ENCODE measurements at regions not wholly inside any gene's neighbourhood (a gene's known extent, or its start where the extent isn't known, plus 50 kb on each side); places are given as distances from the start of the nearest gene placed in this dataset.
A peak's percentile ranks its signal among the peaks of the same experiment; 100 is the strongest.

DNA sequence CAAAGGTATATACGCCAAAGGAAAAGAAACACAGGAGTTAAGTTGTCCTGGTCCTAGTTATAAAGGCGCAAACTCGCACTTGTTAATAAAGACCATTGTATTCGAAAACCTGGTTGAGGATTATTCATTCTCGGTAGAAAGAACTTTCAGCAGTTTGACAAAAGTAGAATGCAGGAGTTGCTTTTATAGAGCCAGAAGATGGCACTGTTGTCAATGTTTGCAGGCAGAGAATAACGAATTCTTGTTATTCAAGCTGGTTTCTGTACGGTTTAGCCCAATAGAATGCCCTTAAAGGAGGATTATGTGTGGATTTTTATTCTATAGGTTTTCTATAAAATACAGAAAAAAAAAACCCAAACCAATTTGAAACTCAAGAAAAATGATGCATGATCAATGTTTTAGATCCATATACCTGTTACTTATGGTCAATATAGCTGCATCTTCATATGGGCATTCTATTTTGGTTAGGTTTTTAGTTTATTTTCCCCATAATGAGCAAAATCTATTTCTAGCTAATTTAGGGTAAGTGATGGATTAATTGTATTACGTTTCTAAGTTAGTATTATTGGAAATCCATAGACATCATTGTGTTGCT is 510.3 kb downstream of the PLCL1 start:
- H3K27me3 Mint-ChIP-seq (ENCODE audit: unreplicated experiment), result peaks cover 53% of the 10 kb centered on the region
- H3K4me3 Mint-ChIP-seq (ENCODE audit: unreplicated experiment), result no peak overlapping the region
- TF ChIP-seq, protein P1, sequence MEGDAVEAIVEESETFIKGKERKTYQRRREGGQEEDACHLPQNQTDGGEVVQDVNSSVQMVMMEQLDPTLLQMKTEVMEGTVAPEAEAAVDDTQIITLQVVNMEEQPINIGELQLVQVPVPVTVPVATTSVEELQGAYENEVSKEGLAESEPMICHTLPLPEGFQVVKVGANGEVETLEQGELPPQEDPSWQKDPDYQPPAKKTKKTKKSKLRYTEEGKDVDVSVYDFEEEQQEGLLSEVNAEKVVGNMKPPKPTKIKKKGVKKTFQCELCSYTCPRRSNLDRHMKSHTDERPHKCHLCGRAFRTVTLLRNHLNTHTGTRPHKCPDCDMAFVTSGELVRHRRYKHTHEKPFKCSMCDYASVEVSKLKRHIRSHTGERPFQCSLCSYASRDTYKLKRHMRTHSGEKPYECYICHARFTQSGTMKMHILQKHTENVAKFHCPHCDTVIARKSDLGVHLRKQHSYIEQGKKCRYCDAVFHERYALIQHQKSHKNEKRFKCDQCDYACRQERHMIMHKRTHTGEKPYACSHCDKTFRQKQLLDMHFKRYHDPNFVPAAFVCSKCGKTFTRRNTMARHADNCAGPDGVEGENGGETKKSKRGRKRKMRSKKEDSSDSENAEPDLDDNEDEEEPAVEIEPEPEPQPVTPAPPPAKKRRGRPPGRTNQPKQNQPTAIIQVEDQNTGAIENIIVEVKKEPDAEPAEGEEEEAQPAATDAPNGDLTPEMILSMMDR (IDR thresholded peaks at IDR 0.05), result peak; percentile 78
- DNase-seq (ENCODE audit: extremely low spot score, unreplicated experiment), result no peak
- no peaks in the 10 kb centered on the region for H3K4me1 Mint-ChIP-seq (ENCODE audit: unreplicated experiment)
- no peak overlapping the region for H3K27ac Mint-ChIP-seq (ENCODE audit: unreplicated experiment)
- no peaks in the 10 kb centered on the region for H3K9me3 Mint-ChIP-seq (ENCODE audit: unreplicated experiment)
- no peaks in the 10 kb centered on the region for H3K36me3 Mint-ChIP-seq (ENCODE audit: unreplicated experiment)

DNA sequence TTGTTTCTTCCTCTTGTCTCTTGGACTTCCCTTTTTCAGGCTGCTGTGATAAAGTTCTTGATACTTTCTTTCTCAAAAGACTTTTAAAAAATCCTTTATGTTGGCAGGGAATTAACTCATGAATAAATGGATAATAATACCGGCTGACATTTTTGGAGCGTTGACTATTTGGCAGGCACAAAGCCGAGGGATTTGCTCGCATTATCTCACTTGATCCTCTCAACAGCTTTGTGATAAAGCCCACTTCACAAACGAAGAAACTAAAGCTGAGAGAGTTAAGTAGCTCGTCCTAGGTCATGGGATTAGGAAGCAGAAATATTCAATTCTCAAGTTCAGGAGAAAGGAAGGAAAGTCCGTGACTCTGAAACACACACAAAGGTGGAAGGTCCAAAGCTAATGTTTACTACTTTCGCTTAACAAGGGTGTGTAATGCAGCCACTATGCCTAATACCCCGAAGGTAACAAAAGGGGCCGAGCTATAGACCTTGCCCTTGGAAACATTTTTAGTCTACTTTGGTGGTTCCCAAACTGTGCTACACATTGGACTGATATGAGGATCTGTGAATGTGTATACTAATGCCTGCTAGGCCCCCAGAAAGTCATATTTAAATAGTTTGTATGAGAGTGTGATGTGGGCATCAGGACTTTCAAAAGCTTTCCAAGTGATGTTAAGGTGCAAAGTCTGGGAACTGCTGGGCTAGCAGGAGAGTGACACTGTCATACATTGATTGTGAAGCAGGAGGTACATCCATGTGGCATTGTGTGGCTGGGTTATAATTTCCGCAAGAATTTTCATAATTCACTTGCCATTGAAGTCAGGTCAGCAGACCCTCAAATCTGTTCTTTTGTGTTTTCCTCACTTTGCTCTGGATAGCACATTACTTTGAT is 508.4 kb downstream of the PLCL1 start:
- Mint-ChIP-seq H3K9me3 (ENCODE audit: unreplicated experiment) (no peaks in the 10 kb centered on the region), H3K4me1 (ENCODE audit: unreplicated experiment) (no peaks in the 10 kb centered on the region), H3K27me3 (ENCODE audit: unreplicated experiment) (peaks cover 45% of the 10 kb centered on the region), H3K4me3 (ENCODE audit: unreplicated experiment) (no peak overlapping the region), H3K36me3 (ENCODE audit: unreplicated experiment) (no peaks in the 10 kb centered on the region), H3K27ac (ENCODE audit: unreplicated experiment) (no peak overlapping the region)
- TF ChIP-seq, protein P1 (IDR thresholded peaks at IDR 0.05), result no peak
- DNase-seq (ENCODE audit: extremely low spot score, unreplicated experiment), result no peak

DNA sequence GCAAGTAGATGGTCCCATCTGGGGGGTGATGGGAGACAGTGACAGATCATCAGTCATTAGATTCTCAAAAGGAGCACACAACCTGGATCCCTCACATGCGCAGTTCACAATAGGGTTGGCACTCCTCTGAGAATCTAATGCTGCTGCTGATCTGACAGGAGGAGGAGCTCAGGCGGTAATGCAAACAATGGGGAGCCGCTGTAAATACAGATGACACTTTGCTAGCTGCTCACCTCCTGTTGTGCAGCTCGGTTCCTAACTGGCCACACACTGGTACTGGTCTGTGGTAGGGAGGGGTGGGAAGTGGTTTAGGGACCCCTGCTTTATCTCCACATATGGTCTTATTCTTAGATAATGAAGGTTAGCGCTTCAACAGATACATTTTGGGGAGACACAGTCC is 506.6 kb downstream of the PLCL1 start:
- no peak overlapping the region for H3K4me3 Mint-ChIP-seq (ENCODE audit: unreplicated experiment)
- DNase-seq (ENCODE audit: extremely low spot score, unreplicated experiment), result no peak
- H3K27ac Mint-ChIP-seq (ENCODE audit: unreplicated experiment), result no peak overlapping the region
- H3K4me1 Mint-ChIP-seq (ENCODE audit: unreplicated experiment), result no peaks in the 10 kb centered on the region
- TF ChIP-seq, protein P1 (IDR thresholded peaks at IDR 0.05), result no peak
- H3K36me3 Mint-ChIP-seq (ENCODE audit: unreplicated experiment), result no peaks in the 10 kb centered on the region
- H3K9me3 Mint-ChIP-seq (ENCODE audit: unreplicated experiment), result no peaks in the 10 kb centered on the region
- H3K27me3 Mint-ChIP-seq (ENCODE audit: unreplicated experiment), result peaks cover 38% of the 10 kb centered on the region

DNA sequence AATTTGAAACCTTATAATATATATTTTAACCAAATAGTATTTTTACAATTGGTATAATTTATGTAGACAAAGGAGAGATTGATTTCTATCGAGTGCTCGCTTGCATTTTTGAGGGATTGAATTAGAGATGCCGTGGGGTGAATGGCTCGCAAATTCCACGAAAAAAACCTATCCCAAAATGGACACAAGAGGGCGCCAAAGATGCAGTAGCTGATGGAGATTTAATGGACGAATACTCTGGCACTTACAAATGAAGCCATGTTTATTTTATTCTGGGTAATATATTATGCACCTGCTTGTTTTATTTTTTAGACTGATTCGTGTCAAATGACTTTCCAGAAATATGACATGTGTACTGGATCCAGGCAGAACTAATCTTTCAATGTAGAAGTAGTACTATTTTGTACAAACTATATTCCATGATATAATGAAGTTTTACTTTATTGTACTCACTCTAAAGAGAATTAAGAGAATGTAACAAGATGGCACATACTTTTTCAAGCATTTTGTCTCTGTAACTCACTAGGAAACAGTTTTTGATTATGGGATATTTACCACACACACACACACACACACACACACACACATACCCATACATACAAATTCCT is 505.4 kb downstream of the PLCL1 start:
- Mint-ChIP-seq H3K4me3 (ENCODE audit: unreplicated experiment) (no peak overlapping the region), H3K9me3 (ENCODE audit: unreplicated experiment) (no peaks in the 10 kb centered on the region), H3K36me3 (ENCODE audit: unreplicated experiment) (no peaks in the 10 kb centered on the region), H3K27me3 (ENCODE audit: unreplicated experiment) (peaks cover 33% of the 10 kb centered on the region), H3K27ac (ENCODE audit: unreplicated experiment) (no peak overlapping the region), H3K4me1 (ENCODE audit: unreplicated experiment) (no peaks in the 10 kb centered on the region)
- TF ChIP-seq, protein P1 (IDR thresholded peaks at IDR 0.05), result peak; percentile 90
- DNase-seq (ENCODE audit: extremely low spot score, unreplicated experiment), result no peak

DNA sequence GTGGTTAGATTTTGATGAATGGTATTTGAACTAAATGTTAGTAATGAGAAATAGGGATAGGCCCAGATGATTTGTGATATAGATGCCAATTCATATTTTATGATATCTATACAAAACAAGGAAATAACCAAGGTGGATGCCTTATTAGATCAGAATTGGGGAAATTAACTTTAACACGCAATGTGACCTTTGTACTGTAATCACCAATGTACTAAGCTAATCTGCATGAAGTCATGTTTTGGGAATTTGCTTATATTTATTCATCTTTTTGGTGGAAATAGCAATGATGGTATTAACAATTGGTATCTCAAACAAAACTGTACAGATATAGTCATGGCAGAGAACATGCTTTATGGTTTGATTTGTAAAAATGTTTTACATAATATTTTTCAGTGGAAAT is 504.7 kb downstream of the PLCL1 start:
- H3K9me3 Mint-ChIP-seq (ENCODE audit: unreplicated experiment), result no peaks in the 10 kb centered on the region

More for the DNA sequence above, 504.7 kb downstream of the PLCL1 start:
- Mint-ChIP-seq H3K4me1 (ENCODE audit: unreplicated experiment) (no peaks in the 10 kb centered on the region), H3K27me3 (ENCODE audit: unreplicated experiment) (peaks cover 34% of the 10 kb centered on the region), H3K27ac (ENCODE audit: unreplicated experiment) (no peak overlapping the region), H3K4me3 (ENCODE audit: unreplicated experiment) (no peak overlapping the region), H3K36me3 (ENCODE audit: unreplicated experiment) (no peaks in the 10 kb centered on the region)
- no peak for DNase-seq (ENCODE audit: extremely low spot score, unreplicated experiment)
- TF ChIP-seq, protein P1 (IDR thresholded peaks at IDR 0.05), result no peak

All from osteocyte (in vitro differentiated cells).